ENCODE measurements at regions not wholly inside any gene's neighbourhood (a gene's known extent, or its start where the extent isn't known, plus 50 kb on each side); places are given as distances from the start of the nearest gene placed in this dataset.

DNA sequence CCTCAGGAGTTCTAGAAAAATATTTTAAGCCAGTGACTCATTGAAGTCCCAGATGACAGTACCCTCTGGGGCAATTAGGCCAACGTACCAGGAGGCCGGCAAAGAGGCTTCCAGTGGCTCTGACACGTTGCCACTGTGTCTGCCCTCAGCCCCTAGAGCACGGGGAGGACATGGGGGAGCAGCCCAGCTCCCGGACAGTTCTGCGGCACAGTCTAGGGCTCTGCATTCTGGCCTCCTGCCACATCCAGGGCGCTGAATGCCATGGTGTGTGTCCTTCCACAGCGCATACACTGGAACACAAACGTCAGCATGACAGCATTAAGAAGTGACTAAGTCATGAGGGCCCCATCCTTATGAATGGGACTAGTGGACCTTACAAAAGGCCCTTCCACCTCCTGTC is 156.2 kb downstream of the RNASET2 start:
- Mint-ChIP-seq H3K27me3 (ENCODE audit: low read depth in 3 of 3) (peaks cover 0 to 13% (median 7%) of the 10 kb centered on the region in 3 donors), H3K4me3 (no peak overlapping the region), H3K9me3 (peaks cover 0 to 6% (median 3%) of the 10 kb centered on the region in 7 donors), H3K36me3 (no peaks in the 10 kb centered on the region), H3K27ac (no peak overlapping the region), H3K4me1 (no peaks in the 10 kb centered on the region)
- no peaks in the 10 kb centered on the region for H4K20me1 ChIP-seq (ENCODE audit: insufficient read depth, low read length)
- no peak overlapping the region for H3K4me3 ChIP-seq (replicated peaks in 1 of 3; ENCODE audit: low read depth in 2 of 3, low read length in 3 of 3)
- 94% methylated on average over 9 of the region's 9 CpGs for WGBS (ENCODE audit: insufficient coverage)
- H3K4me1 ChIP-seq (ENCODE audit: control insufficient read depth in 1 of 2, insufficient read depth in 2 of 2, low read length in 2 of 2): no peaks in the 10 kb centered on the region
- no peak overlapping the region for H3K9ac ChIP-seq (ENCODE audit: insufficient read depth, low read length, poor library complexity, severe bottlenecking)
- no peak overlapping the region for H3K27ac ChIP-seq (ENCODE audit: low read depth in 1 of 2, low read length in 2 of 2)
- intact Hi-C loops (cut with micrococcal nuclease): no loop called here
- no peak overlapping the region for H3K4me2 ChIP-seq (replicated peaks; ENCODE audit: extremely low read depth, low read length, poor library complexity, severe bottlenecking)
- no peaks in the 10 kb centered on the region for H3K36me3 ChIP-seq (replicated peaks in 1 of 2; ENCODE audit: control insufficient read depth in 1 of 2, insufficient read depth in 2 of 2, low read length in 2 of 2)
- DNase-seq: no peak
- H3K27me3 ChIP-seq (ENCODE audit: control insufficient read depth in 2 of 2, insufficient read depth in 2 of 2, low read length in 2 of 2): peaks cover 0 to 3% of the 10 kb centered on the region in 2 donors
- TF ChIP-seq, protein P1, sequence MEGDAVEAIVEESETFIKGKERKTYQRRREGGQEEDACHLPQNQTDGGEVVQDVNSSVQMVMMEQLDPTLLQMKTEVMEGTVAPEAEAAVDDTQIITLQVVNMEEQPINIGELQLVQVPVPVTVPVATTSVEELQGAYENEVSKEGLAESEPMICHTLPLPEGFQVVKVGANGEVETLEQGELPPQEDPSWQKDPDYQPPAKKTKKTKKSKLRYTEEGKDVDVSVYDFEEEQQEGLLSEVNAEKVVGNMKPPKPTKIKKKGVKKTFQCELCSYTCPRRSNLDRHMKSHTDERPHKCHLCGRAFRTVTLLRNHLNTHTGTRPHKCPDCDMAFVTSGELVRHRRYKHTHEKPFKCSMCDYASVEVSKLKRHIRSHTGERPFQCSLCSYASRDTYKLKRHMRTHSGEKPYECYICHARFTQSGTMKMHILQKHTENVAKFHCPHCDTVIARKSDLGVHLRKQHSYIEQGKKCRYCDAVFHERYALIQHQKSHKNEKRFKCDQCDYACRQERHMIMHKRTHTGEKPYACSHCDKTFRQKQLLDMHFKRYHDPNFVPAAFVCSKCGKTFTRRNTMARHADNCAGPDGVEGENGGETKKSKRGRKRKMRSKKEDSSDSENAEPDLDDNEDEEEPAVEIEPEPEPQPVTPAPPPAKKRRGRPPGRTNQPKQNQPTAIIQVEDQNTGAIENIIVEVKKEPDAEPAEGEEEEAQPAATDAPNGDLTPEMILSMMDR (IDR thresholded peaks at IDR 0.05): no peak
- H3K9me3 ChIP-seq (replicated peaks in 1 of 2; ENCODE audit: control insufficient read depth in 1 of 2, insufficient read depth in 1 of 2, low read length in 2 of 2): peaks cover 2% of the 10 kb centered on the region in 2 donors
- no peaks in the 10 kb centered on the region for H3K79me2 ChIP-seq (ENCODE audit: insufficient read depth, low read length)
- no peak overlapping the region for H2AFZ ChIP-seq (ENCODE audit: insufficient read depth, low read depth, low read length, poor library complexity, severe bottlenecking)

DNA sequence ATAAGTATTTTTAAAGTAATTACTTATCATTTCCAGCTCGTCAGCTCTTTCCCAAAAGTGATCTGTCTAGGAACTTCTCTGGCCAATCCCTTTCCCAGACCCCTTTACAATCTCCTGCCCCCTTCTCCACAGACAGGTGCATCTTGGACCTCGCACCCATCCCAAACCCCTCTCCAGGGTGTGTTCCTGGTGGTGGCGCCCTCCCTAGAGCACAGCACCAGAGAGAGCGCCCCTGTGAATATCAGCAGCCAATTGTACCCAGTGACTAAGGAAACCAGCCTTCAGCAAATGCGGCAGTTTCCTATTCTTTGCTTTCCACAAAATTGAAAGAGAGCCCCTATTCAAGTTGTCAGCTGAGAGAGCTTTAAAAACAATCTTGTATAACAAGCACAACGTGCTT is 157.7 kb downstream of the RNASET2 start:
- no peak overlapping the region for H3K4me3 ChIP-seq (replicated peaks in 1 of 3; ENCODE audit: low read depth in 2 of 3, low read length in 3 of 3)
- no peaks in the 10 kb centered on the region for H3K79me2 ChIP-seq (ENCODE audit: insufficient read depth, low read length)
- no peak overlapping the region for H3K9ac ChIP-seq (ENCODE audit: insufficient read depth, low read length, poor library complexity, severe bottlenecking)
- Mint-ChIP-seq H3K9me3 (no peaks in the 10 kb centered on the region), H3K4me3 (no peak overlapping the region), H3K4me1 (no peaks in the 10 kb centered on the region), H3K27ac (no peak overlapping the region), H3K36me3 (no peaks in the 10 kb centered on the region), H3K27me3 (ENCODE audit: low read depth in 3 of 3) (peaks cover 0 to 12% (median 7%) of the 10 kb centered on the region in 3 donors)
- H3K4me1 ChIP-seq (ENCODE audit: control insufficient read depth in 1 of 2, insufficient read depth in 2 of 2, low read length in 2 of 2): no peaks in the 10 kb centered on the region
- H3K27ac ChIP-seq (ENCODE audit: low read depth in 1 of 2, low read length in 2 of 2): no peak overlapping the region
- H2AFZ ChIP-seq (ENCODE audit: insufficient read depth, low read depth, low read length, poor library complexity, severe bottlenecking): no peak overlapping the region
- TF ChIP-seq, protein P1 (IDR thresholded peaks at IDR 0.05): no peak
- H3K9me3 ChIP-seq (replicated peaks in 1 of 2; ENCODE audit: control insufficient read depth in 1 of 2, insufficient read depth in 1 of 2, low read length in 2 of 2): no peaks in the 10 kb centered on the region
- DNase-seq: no peak
- H3K4me2 ChIP-seq (replicated peaks; ENCODE audit: extremely low read depth, low read length, poor library complexity, severe bottlenecking): no peak overlapping the region
- whole genome bisulfite sequencing (ENCODE audit: insufficient coverage): 83% methylated on average over 6 of the region's 6 CpGs
- H3K27me3 ChIP-seq (ENCODE audit: control insufficient read depth in 2 of 2, insufficient read depth in 2 of 2, low read length in 2 of 2): peaks cover 0 to 3% of the 10 kb centered on the region in 2 donors
- intact Hi-C loops (cut with micrococcal nuclease): no loop called here
- H4K20me1 ChIP-seq (ENCODE audit: insufficient read depth, low read length): no peaks in the 10 kb centered on the region
- no peaks in the 10 kb centered on the region for H3K36me3 ChIP-seq (replicated peaks in 1 of 2; ENCODE audit: control insufficient read depth in 1 of 2, insufficient read depth in 2 of 2, low read length in 2 of 2)
